CD14-positive monocyte (primary cell): ENCODE measurements at regions not wholly inside any gene's neighbourhood (a gene's known extent, or its start where the extent isn't known, plus 50 kb on each side); places are given as distances from the start of the nearest gene placed in this dataset.

ENCODE experiments used
- DNase-seq, 3 donors: peaks; one replicate each; pipeline ENCODE4 v3.0.0-alpha.2; 2011 to 2022
- H2AFZ ChIP-seq: 2 replicates; pipeline ENCODE4 v1.6.0; 2012; ENCODE audit warnings: mild to moderate bottlenecking, low read depth, low read length, inconsistent platforms; ENCODE audit not compliant: insufficient read depth, poor library complexity, severe bottlenecking
- H3K27ac ChIP-seq, 2 donors: 1 replicate in 1 of 2; 2 replicates in 1 of 2; pipeline ENCODE4 v1.5.1; 2012 to 2013; ENCODE audit warnings: low read length in 2 of 2, control low read depth in 1 of 2, inconsistent platforms in 1 of 2, low read depth in 1 of 2, mild to moderate bottlenecking in 1 of 2
- H3K27me3 ChIP-seq, 2 donors: one replicate each; pipeline versions ENCODE4 v1.6.0 to v1.6.1; 2011 to 2013; ENCODE audit warnings: low read length in 2 of 2; ENCODE audit not compliant: control insufficient read depth in 2 of 2, insufficient read depth in 2 of 2
- H3K36me3 ChIP-seq, 2 donors: replicated peaks in 1 of 2; 1 replicate in 1 of 2; 2 replicates in 1 of 2; pipeline versions ENCODE4 v1.5.1 to v1.6.1; 2012 to 2013; ENCODE audit warnings: low read length in 2 of 2, control low read depth in 1 of 2, inconsistent platforms in 1 of 2, mild to moderate bottlenecking in 1 of 2; ENCODE audit not compliant: insufficient read depth in 2 of 2, control insufficient read depth in 1 of 2
- H3K4me1 ChIP-seq, 2 donors: 1 replicate in 1 of 2; 2 replicates in 1 of 2; pipeline versions ENCODE4 v1.5.1 to v1.6.1; 2012 to 2013; ENCODE audit warnings: low read length in 2 of 2, control low read depth in 1 of 2, inconsistent platforms in 1 of 2, mild to moderate bottlenecking in 1 of 2, moderate library complexity in 1 of 2; ENCODE audit not compliant: insufficient read depth in 2 of 2, control insufficient read depth in 1 of 2
- H3K4me2 ChIP-seq: replicated peaks from 2 replicates; pipeline ENCODE3; 2012; ENCODE audit warnings: low read length, moderate library complexity, mild to moderate bottlenecking; ENCODE audit not compliant: poor library complexity, severe bottlenecking; ENCODE audit errors: extremely low read depth
- H3K4me3 ChIP-seq, 3 experiments: fragments of 200-600 bp in 1 of 3; sonication (generic) in 1 of 3; replicated peaks in 1 of 3; 1 replicate in 2 of 3; 2 replicates in 1 of 3; pipeline ENCODE4 v1.5.1; 2011 to 2013; ENCODE audit warnings: low read length in 3 of 3, mild to moderate bottlenecking in 3 of 3, control low read depth in 2 of 3, low read depth in 2 of 3, inconsistent platforms in 1 of 3, moderate library complexity in 1 of 3
- H3K79me2 ChIP-seq: 2 replicates; pipeline ENCODE4 v1.6.0; 2012; ENCODE audit warnings: mild to moderate bottlenecking, control low read depth, inconsistent platforms, low read length, moderate library complexity; ENCODE audit not compliant: insufficient read depth
- H3K9ac ChIP-seq: 2 replicates; pipeline ENCODE4 v1.6.0; 2017; ENCODE audit warnings: low read length, mild to moderate bottlenecking; ENCODE audit not compliant: insufficient read depth, poor library complexity, severe bottlenecking
- H3K9me3 ChIP-seq, 2 donors: replicated peaks in 1 of 2; 1 replicate in 1 of 2; 2 replicates in 1 of 2; pipeline versions ENCODE4 v1.5.1 to v1.6.1; 2012 to 2013; ENCODE audit warnings: low read length in 2 of 2, control low read depth in 1 of 2; ENCODE audit not compliant: control insufficient read depth in 1 of 2, insufficient read depth in 1 of 2
- H4K20me1 ChIP-seq: 2 replicates; pipeline ENCODE4 v1.6.0; 2012; ENCODE audit warnings: mild to moderate bottlenecking, low read length, control low read depth, moderate library complexity; ENCODE audit not compliant: insufficient read depth
- H3K27ac Mint-ChIP-seq, 7 donors: one replicate each; pipeline ENCODE4 v1.8.0; 2020; ENCODE audit warnings: mild to moderate bottlenecking in 7 of 7, mixed read lengths in 7 of 7, moderate library complexity in 6 of 7, inconsistent platforms in 2 of 7
- H3K27me3 Mint-ChIP-seq, 3 donors: one replicate each; pipeline ENCODE4 v1.8.0; 2021 to 2022; ENCODE audit warnings: low read depth in 3 of 3, mild to moderate bottlenecking in 3 of 3, mixed read lengths in 3 of 3, moderate library complexity in 3 of 3, inconsistent platforms in 1 of 3
- H3K36me3 Mint-ChIP-seq, 2 donors: one replicate each; pipeline ENCODE4 v1.8.0; 2020; ENCODE audit warnings: mixed read lengths in 2 of 2, inconsistent platforms in 1 of 2, mild to moderate bottlenecking in 1 of 2
- H3K4me1 Mint-ChIP-seq: one replicate; pipeline ENCODE4 v1.8.0; 2020; ENCODE audit warnings: mild to moderate bottlenecking, mixed read lengths
- H3K4me3 Mint-ChIP-seq, 2 donors: one replicate each; pipeline ENCODE4 v1.8.0; 2020; ENCODE audit warnings: mild to moderate bottlenecking in 2 of 2, mixed read lengths in 2 of 2, moderate library complexity in 1 of 2
- H3K9me3 Mint-ChIP-seq, 7 donors: one replicate each; pipeline ENCODE4 v1.8.0; 2020 to 2022; ENCODE audit warnings: mixed read lengths in 7 of 7, mild to moderate bottlenecking in 6 of 7, moderate library complexity in 6 of 7, inconsistent platforms in 2 of 7
- CTCF ChIP-seq: fragments of 200-600 bp; IDR thresholded peaks from one replicate; pipeline ENCODE4 v1.8.0; 2022; ENCODE audit warnings: antibody characterized with exemption, mild to moderate bottlenecking
- whole genome bisulfite sequencing: methylation state at CpG from one replicate; pipeline ENCODE4 v1.1.5; 2013; ENCODE audit warnings: missing lambda C conversion rate; ENCODE audit not compliant: insufficient coverage; 5-methylcytosine and 5-hydroxymethylcytosine counted together
- intact Hi-C, 2 donors: fragments of 100-400 bp; cut with micrococcal nuclease; formaldehyde crosslinking; loops; one replicate each; pipeline versions ENCODE4 v1.15.0 to v1.15.1; 2023

- H3K4me1 Mint-ChIP-seq = no peaks in the 10 kb centered on the region
- Histone ChIP-seq H3K4me3 (no peak overlapping the region), H2AFZ (no peak overlapping the region), H3K4me1 (no peaks in the 10 kb centered on the region), H3K27me3 (no peaks in the 10 kb centered on the region), H4K20me1 (no peaks in the 10 kb centered on the region), H3K27ac (no peak overlapping the region), H3K36me3 (no peaks in the 10 kb centered on the region), H3K79me2 (no peaks in the 10 kb centered on the region), H3K4me2 (no peak overlapping the region), H3K9me3 (no peaks in the 10 kb centered on the region), H3K9ac (no peak overlapping the region)
- H3K9me3 Mint-ChIP-seq = peaks cover 0 to 1% (median 0%) of the 10 kb centered on the region in 7 donors
- TF ChIP-seq CTCF = no peak
- peaks cover 2 to 4% (median 3%) of the 10 kb centered on the region in 3 donors for H3K27me3 Mint-ChIP-seq
- DNase-seq = no peak
- intact Hi-C loops = no loop called here
- no peak overlapping the region for H3K4me3 Mint-ChIP-seq
- H3K27ac Mint-ChIP-seq = no peak overlapping the region
- H3K36me3 Mint-ChIP-seq = no peaks in the 10 kb centered on the region
Observed at GRCh38 chr7:26918241-26918640, 53.9 kb upstream of the SKAP2 start.

GRCh38 chr7:26916779-26917320, 52.5 kb upstream of the SKAP2 start:
- no peak overlapping the region for H3K4me3 ChIP-seq
- Mint-ChIP-seq H3K4me1 (peaks cover 6% of the 10 kb centered on the region), H3K27ac (no peak overlapping the region), H3K27me3 (peaks cover 1 to 4% (median 2%) of the 10 kb centered on the region in 3 donors), H3K4me3 (no peak overlapping the region), H3K36me3 (no peaks in the 10 kb centered on the region), H3K9me3 (peaks cover 0 to 1% (median 0%) of the 10 kb centered on the region in 7 donors)
- peaks cover 7% of the 10 kb centered on the region in 2 donors for H3K4me1 ChIP-seq
- intact Hi-C loops = no loop called here
- H3K9me3 ChIP-seq = no peaks in the 10 kb centered on the region
- no peak overlapping the region for H3K27ac ChIP-seq
- no peaks in the 10 kb centered on the region for H3K27me3 ChIP-seq
- DNase-seq = no peak
- no peak overlapping the region for H3K9ac ChIP-seq
- no peaks in the 10 kb centered on the region for H4K20me1 ChIP-seq
- H3K36me3 ChIP-seq = no peaks in the 10 kb centered on the region
- no peak for TF ChIP-seq CTCF
- no peaks in the 10 kb centered on the region for H3K79me2 ChIP-seq
- WGBS = no CpG with 5 or more reads among the region's 3 CpGs
- H2AFZ ChIP-seq = no peak overlapping the region
- H3K4me2 ChIP-seq = no peak overlapping the region
